ENCODE measurements at regions not wholly inside any gene's neighbourhood (a gene's known extent, or its start where the extent isn't known, plus 50 kb on each side); places are given as distances from the start of the nearest gene placed in this dataset.

DNA sequence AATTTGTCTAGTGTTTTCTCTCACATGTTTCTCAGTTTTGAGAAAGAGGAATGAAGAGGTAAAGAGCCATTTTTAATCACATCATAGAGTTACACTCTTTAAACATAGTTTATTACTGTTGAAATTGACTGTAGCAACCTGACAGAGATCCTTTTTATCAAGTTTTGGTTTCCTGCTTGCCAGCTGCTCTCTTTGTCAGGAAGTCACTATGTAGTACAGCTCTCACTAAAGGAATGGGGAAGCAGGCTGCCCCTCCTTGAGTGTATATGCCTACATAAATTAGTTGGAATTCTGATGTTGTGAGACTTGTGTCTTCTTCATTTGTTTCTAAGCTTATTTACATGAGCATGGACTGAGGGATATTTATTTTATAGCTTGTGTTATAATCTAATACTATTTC, 1274.0 kb upstream of the CELF2 start:
- Histone ChIP-seq H3K9ac (ENCODE audit: control insufficient read depth, extremely low read depth, insufficient read depth, low read length) (no peak overlapping the region), H3K4me2 (ENCODE audit: control insufficient read depth, extremely low read depth, insufficient read depth, low read depth, low read length) (no peak overlapping the region), H3K27ac (ENCODE audit: control insufficient read depth, insufficient read depth, low read length) (no peak overlapping the region), H3K36me3 (ENCODE audit: control insufficient read depth in 2 of 2, extremely low read depth in 1 of 2, insufficient read depth in 2 of 2, low read length in 2 of 2) (no peaks in the 10 kb centered on the region), H2AFZ (ENCODE audit: control insufficient read depth, low read length) (no peak overlapping the region), H3K79me2 (ENCODE audit: control insufficient read depth, insufficient read depth, low read length) (no peaks in the 10 kb centered on the region), H3K4me3 (ENCODE audit: control insufficient read depth in 2 of 3, extremely low read depth in 1 of 3, insufficient read depth in 2 of 3, low read depth in 1 of 3, low read length in 3 of 3) (no peak overlapping the region), H3K9me3 (ENCODE audit: control insufficient read depth, low read depth, low read length) (no peaks in the 10 kb centered on the region), H3K4me1 (ENCODE audit: control insufficient read depth, extremely low read depth, insufficient read depth, low read length) (no peaks in the 10 kb centered on the region), H4K20me1 (ENCODE audit: control insufficient read depth, extremely low read depth, insufficient read depth, low read length) (no peaks in the 10 kb centered on the region), H3K27me3 (ENCODE audit: control insufficient read depth, extremely low read depth, insufficient read depth, low read length) (no peaks in the 10 kb centered on the region), H3K9me1 (ENCODE audit: control insufficient read depth, extremely low read depth, insufficient read depth, low read length) (no peaks in the 10 kb centered on the region)
- dilution Hi-C loops (cut with MboI; ENCODE audit: extremely low pct_ligation_motif_present, low sequenced_read_pairs), result no loop called here
- DNase-seq (ENCODE audit: low read depth, low spot score) (no peak), FAIRE-seq (no peak)
- no peak for TF ChIP-seq EZH2 (IDR thresholded peaks at IDR 0.05; ENCODE audit: low read length)
- TF ChIP-seq, protein P1, sequence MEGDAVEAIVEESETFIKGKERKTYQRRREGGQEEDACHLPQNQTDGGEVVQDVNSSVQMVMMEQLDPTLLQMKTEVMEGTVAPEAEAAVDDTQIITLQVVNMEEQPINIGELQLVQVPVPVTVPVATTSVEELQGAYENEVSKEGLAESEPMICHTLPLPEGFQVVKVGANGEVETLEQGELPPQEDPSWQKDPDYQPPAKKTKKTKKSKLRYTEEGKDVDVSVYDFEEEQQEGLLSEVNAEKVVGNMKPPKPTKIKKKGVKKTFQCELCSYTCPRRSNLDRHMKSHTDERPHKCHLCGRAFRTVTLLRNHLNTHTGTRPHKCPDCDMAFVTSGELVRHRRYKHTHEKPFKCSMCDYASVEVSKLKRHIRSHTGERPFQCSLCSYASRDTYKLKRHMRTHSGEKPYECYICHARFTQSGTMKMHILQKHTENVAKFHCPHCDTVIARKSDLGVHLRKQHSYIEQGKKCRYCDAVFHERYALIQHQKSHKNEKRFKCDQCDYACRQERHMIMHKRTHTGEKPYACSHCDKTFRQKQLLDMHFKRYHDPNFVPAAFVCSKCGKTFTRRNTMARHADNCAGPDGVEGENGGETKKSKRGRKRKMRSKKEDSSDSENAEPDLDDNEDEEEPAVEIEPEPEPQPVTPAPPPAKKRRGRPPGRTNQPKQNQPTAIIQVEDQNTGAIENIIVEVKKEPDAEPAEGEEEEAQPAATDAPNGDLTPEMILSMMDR (optimal IDR thresholded peaks at IDR 0.05 in 1 of 3, IDR thresholded peaks at IDR 0.05 in 1 of 3, conservative IDR thresholded peaks at IDR 0.05 in 1 of 3; ENCODE audit: extremely low read depth in 1 of 3, insufficient read depth in 2 of 3, low read length in 3 of 3), result no peak

DNA sequence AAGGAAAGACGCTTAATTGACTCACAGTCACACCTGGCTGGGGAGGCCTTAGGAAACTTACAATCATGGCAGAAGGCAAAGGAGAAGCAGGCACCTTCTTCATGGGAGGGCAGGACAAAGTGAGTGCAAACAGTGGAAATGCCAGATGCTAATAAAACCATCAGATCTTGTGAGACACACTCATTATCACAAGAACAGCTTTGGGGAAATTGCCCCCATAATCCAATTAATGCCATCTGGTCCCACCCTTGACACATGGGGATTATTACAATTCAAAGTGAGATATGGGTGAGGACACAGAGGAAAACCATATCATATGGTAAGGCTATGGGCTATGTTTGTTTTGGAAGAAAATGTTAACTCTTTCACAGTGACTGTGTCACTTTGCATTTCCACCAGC, 1272.5 kb upstream of the CELF2 start:
- DNase-seq (ENCODE audit: low read depth, low spot score) (no peak), FAIRE-seq (no peak)
- Histone ChIP-seq H3K9me3 (ENCODE audit: control insufficient read depth, low read depth, low read length) (no peaks in the 10 kb centered on the region), H4K20me1 (ENCODE audit: control insufficient read depth, extremely low read depth, insufficient read depth, low read length) (no peaks in the 10 kb centered on the region), H3K27ac (ENCODE audit: control insufficient read depth, insufficient read depth, low read length) (no peak overlapping the region), H2AFZ (ENCODE audit: control insufficient read depth, low read length) (no peak overlapping the region), H3K4me2 (ENCODE audit: control insufficient read depth, extremely low read depth, insufficient read depth, low read depth, low read length) (no peak overlapping the region), H3K36me3 (ENCODE audit: control insufficient read depth in 2 of 2, extremely low read depth in 1 of 2, insufficient read depth in 2 of 2, low read length in 2 of 2) (no peaks in the 10 kb centered on the region), H3K9me1 (ENCODE audit: control insufficient read depth, extremely low read depth, insufficient read depth, low read length) (no peaks in the 10 kb centered on the region), H3K27me3 (ENCODE audit: control insufficient read depth, extremely low read depth, insufficient read depth, low read length) (no peaks in the 10 kb centered on the region), H3K9ac (ENCODE audit: control insufficient read depth, extremely low read depth, insufficient read depth, low read length) (no peak overlapping the region), H3K4me1 (ENCODE audit: control insufficient read depth, extremely low read depth, insufficient read depth, low read length) (no peaks in the 10 kb centered on the region), H3K79me2 (ENCODE audit: control insufficient read depth, insufficient read depth, low read length) (no peaks in the 10 kb centered on the region), H3K4me3 (ENCODE audit: control insufficient read depth in 2 of 3, extremely low read depth in 1 of 3, insufficient read depth in 2 of 3, low read depth in 1 of 3, low read length in 3 of 3) (no peak overlapping the region)
- TF ChIP-seq, protein P1 (optimal IDR thresholded peaks at IDR 0.05 in 1 of 3, IDR thresholded peaks at IDR 0.05 in 1 of 3, conservative IDR thresholded peaks at IDR 0.05 in 1 of 3; ENCODE audit: extremely low read depth in 1 of 3, insufficient read depth in 2 of 3, low read length in 3 of 3), result no peak
- TF ChIP-seq EZH2 (IDR thresholded peaks at IDR 0.05; ENCODE audit: low read length), result no peak
- dilution Hi-C loops (cut with MboI; ENCODE audit: extremely low pct_ligation_motif_present, low sequenced_read_pairs), result no loop called here
